NAMALWA (cell line): ENCODE measurements at regions not wholly inside any gene's neighbourhood (a gene's known extent, or its start where the extent isn't known, plus 50 kb on each side); places are given as distances from the start of the nearest gene placed in this dataset.

Experiments
- DNase-seq: peaks from one replicate; pipeline ENCODE4 v3.0.0-alpha.2; 2015; ENCODE audit warnings: low spot score

DNA sequence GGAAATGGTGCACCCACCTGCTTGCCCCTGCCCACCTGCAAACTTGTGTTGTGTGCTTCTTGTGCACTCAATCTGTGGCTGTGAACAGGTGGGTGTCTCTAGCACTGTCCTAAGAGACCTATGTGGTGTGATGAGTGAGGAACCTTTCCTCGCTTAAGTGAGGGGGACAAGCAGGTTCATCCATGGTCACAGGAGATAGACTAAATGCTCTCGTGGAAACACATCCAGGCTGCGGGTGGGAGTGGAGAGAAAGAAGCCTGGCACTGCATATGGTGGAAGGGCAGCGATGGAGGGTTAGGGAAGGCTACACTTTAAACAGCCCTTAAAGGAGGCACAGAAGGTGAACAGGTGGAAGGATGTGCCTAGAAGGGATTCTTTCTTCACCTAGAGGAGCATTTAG is 330.9 kb downstream of the CXCL12 start:
- DNase-seq, result no peak

- DNase-seq, result no peak
Observed at GRCh38 chr10:44053391-44053790, 331.5 kb downstream of the CXCL12 start.

- DNase-seq, result no peak
Observed at GRCh38 chr10:44051584-44052385, 333.1 kb downstream of the CXCL12 start.

DNA sequence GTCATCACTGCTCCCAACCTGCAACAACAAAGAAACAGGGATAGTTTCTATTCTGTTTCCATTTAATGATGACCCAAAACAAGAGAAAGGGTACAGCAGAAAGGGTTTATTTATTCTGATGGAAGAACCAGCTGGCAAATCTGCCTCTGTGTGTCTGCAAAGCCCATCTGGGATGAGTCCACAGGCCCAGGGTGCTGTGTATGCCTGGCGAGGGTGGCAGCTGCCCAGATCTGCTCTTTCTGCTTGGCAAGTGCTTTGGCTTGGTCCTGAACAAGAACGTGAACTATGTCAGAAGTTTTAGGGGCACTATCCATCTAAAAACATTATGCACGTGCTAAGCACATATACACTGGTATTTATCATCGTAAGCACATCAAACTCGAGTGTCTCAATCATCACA is 333.8 kb downstream of the CXCL12 start:
- no peak for DNase-seq

DNA sequence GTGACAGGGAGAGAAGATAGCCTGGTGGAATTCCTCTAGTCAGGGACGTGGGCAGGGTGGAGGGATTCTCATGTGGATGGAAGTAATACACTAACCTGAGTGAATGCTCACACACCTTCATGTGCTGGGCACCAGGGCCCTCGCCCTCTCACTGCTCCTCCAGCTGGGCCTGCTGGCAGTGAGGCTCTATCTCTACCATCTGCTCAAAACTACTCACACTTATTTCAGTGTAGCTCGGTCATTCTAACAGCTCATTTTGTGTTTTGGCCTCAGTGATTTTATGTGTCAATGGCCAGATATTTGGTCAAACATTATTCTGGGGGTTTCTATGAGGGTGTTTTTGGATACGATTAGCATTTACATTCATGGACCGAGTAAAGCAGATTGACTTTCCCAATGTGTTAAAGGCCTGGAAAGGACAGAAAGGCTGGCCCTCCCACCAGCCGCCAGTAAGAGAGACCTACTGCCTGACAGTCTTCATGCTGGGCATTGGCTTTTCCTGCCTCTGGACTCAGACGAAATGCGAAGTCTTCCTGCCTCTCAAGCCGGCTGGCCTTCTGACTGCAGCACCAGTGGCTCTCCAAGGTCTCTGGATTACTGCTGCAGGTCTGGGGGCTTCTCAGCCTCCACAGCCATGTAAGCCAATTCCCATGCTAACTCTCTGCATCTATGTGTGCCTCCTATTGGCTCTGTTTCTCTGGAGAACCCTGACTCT is 335.4 kb downstream of the CXCL12 start:
- no peak for DNase-seq

GRCh38 chr10:44047361-44047760 is 337.5 kb downstream of the CXCL12 start:
- DNase-seq, result no peak

- DNase-seq, result no peak
Observed at GRCh38 chr10:44046605-44047004, 338.3 kb downstream of the CXCL12 start.

GRCh38 chr10:44045020-44045419 is 339.9 kb downstream of the CXCL12 start:
- no peak for DNase-seq

DNA sequence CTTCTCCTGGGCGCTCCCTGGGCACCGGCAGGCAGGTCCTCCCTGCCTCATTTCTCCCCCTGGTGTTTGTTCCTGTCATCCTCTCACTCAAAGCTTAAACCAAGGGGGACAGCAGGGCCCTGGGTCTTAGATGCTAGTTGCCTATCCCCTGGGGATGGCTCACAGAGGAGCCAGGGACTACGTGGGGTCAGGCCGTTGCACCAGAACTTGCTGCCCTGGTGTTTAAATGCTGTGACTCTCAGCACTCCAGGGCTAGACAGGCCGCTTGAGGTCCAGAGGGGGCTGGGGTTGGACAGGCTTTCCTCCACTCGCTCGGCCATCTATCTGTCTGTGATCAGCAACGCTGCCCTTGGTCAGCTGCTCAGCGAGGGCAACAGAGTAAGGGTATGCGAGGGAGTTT is 340.3 kb downstream of the CXCL12 start:
- no peak for DNase-seq

DNA sequence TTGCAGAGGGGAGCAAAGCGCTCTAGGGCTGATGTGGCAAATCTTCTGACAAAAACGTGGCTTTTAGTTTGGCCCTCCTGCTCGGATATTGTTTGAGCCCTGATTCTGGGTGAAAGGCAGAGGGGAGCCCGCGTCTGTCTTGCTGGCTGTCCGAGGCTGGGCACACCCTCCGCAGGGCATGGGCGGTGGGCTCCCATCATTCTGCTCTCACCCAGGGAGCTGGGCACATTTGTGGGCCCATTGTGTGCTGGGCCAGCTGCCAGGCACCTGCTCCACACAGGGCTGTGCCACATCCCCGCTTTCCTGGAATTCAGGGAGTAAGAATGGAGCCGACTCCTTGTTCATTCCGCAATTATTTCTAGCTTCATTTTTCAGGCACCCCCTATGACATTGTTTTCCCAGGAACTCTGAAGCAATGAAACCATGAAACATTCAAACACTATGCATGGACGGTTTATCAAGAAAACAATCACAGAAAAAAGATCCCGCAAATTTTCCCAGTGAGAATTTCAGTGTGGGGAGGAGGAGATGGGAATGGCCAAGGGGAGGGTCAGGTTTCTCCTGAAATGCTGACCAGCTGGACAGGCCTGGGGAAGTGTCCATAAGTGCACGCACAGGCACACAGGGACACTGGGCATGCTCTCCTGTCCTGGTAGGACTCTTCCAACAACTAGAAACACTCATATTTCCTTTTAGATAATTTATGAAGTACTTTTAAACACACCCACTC is 341.1 kb downstream of the CXCL12 start:
- DNase-seq, result no peak

DNA sequence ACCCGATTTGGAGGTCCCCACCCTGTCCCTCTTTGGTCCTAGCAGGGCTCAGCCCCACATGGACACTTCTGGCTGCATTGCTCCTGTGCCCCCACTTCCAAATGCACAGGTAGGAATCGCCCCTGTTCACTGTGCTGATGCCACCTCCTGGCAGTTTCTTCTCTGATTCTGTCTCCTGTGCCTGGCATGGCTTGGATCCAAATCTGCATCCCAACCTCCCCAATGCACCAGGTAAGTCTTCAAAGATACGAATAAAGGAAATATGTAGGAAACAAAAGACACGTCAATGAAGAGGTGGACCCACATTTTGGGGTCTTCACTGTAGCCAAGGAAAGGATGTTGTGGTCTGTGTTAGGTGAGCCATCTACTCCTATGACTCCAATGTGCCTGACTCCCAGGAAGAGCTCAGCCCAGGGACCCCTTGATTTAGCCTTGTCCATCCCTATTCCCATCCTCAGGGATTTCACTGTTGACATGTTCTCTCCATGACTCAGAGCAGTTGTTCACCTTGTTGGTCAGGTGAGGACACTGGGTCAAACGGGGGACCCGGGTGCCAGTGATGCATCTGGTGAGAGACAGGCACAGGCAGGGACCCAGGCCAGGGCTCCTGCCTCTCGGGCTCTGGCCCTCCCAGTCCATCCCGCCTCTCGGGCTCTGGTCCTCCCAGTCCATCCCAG is 341.8 kb downstream of the CXCL12 start:
- DNase-seq, result no peak

- DNase-seq, result no peak
Observed at GRCh38 chr10:44042075-44042770, 342.7 kb downstream of the CXCL12 start.

- DNase-seq, result no peak
Observed at GRCh38 chr10:44039599-44039998, 345.3 kb downstream of the CXCL12 start.

- DNase-seq, result no peak
Observed at GRCh38 chr10:44036425-44036824, 348.5 kb downstream of the CXCL12 start.

- no peak for DNase-seq
Observed at GRCh38 chr10:44035474-44036197, 349.3 kb downstream of the CXCL12 start.

- DNase-seq, result no peak
Observed at GRCh38 chr10:44034946-44035345, 350.0 kb downstream of the CXCL12 start.

GRCh38 chr10:44033008-44033407 is 351.9 kb downstream of the CXCL12 start:
- DNase-seq, result no peak

GRCh38 chr10:44032216-44032615 is 352.7 kb downstream of the CXCL12 start:
- no peak for DNase-seq

DNA sequence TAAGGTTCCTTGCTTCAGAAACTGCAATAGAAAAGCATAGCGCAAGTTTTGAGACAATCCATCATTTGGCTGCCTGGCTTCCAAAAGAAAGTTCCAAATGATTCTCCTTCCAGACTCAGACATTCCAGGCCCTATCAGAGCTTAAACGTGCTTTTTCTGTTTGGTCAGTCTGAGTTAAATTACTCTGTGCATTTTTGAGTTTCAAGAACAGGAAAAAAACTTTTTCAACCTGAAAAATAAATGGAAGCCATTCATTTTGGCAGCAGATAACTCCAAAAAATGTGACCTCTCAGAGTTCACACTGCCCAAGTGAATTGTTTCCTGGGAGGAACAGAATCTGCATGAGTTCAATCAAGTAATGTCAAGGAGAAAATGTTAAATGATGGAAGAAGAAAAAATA is 354.2 kb downstream of the CXCL12 start:
- DNase-seq, result no peak

- peak; percentile 10 for DNase-seq
Observed at GRCh38 chr10:44030132-44030531, 354.8 kb downstream of the CXCL12 start.
